PC-3 (cell line): ENCODE measurements at regions not wholly inside any gene's neighbourhood (a gene's known extent, or its start where the extent isn't known, plus 50 kb on each side); places are given as distances from the start of the nearest gene placed in this dataset.

ENCODE experiments used
- CTCF ChIP-seq: fragments of 300-600 bp; sonication (generic); conservative IDR thresholded peaks from 2 replicates; pipeline ENCODE4 v1.5.1; 2017; ENCODE audit warnings: antibody characterized with exemption, low read depth, mild to moderate bottlenecking, low read length
- EZH2 ChIP-seq: fragments of 300-600 bp; sonication (generic); IDR thresholded peaks from one replicate; pipeline ENCODE4 v1.6.1; 2017; ENCODE audit warnings: antibody characterized with exemption, mild to moderate bottlenecking, low read length; ENCODE audit not compliant: unreplicated experiment
- EZH2phosphoT487 ChIP-seq: fragments of 300-600 bp; sonication (generic); IDR thresholded peaks from 2 replicates; pipeline ENCODE4 v1.6.1; 2018; ENCODE audit warnings: mild to moderate bottlenecking, antibody characterized with exemption, low read length, borderline replicate concordance

- no peak for TF ChIP-seq CTCF
- TF ChIP-seq EZH2phosphoT487 = no peak
- TF ChIP-seq EZH2 = no peak
Observed at GRCh38 chr13:34223984-34224383, 406.0 kb downstream of the RFC3 start.
